ENCODE measurements at regions not wholly inside any gene's neighbourhood (a gene's known extent, or its start where the extent isn't known, plus 50 kb on each side); places are given as distances from the start of the nearest gene placed in this dataset.

DNA sequence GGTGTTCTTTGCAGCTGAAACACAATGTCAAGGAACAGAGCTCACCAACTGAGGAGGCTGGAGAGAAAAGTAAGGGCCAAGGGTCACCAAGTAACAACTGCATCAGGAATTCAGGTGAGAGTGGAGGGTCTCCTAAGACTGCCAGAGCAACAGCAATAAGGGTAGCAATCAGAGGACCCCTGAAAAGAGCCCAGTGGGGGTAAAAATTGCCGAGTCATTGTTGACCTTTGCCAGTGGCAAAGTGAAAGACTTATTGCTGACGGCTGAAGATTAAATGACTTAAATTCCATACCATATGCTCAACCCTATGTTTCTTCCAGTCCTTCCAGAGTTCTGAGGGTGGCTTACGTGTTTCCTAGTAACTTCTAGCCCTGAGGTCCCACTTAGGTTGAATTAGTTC is 51.9 kb upstream of the ARHGAP42 start:
- Mint-ChIP-seq H3K36me3 (ENCODE audit: insufficient read depth, unreplicated experiment) (no peaks in the 10 kb centered on the region), H3K27ac (ENCODE audit: unreplicated experiment) (no peak overlapping the region), H3K9me3 (ENCODE audit: unreplicated experiment) (no peaks in the 10 kb centered on the region), H3K4me1 (ENCODE audit: low read depth, unreplicated experiment) (peaks cover 7% of the 10 kb centered on the region), H3K4me3 (ENCODE audit: unreplicated experiment) (no peak overlapping the region), H3K27me3 (ENCODE audit: insufficient read depth, unreplicated experiment) (no peaks in the 10 kb centered on the region)
- H3K9me3 ChIP-seq = no peaks in the 10 kb centered on the region
- H3K4me3 ChIP-seq (ENCODE audit: low read depth, low read length) = no peak overlapping the region
- no peaks in the 10 kb centered on the region for H3K36me3 ChIP-seq (ENCODE audit: control insufficient read depth, insufficient read depth, low read length)
- DNase-seq = no peak
- no peak for TF ChIP-seq CTCF (IDR thresholded peaks at IDR 0.05; ENCODE audit: insufficient read depth in 1 of 2, low read depth in 1 of 2, low read length in 1 of 2, severe bottlenecking in 1 of 2, unreplicated experiment in 1 of 2)
- no peaks in the 10 kb centered on the region for H3K4me1 ChIP-seq
- BruUV-seq (replicated peaks) = no TSS peak
- ChIA-PET POLR2A (no interaction called here), CTCF (no interaction called here)
- intact Hi-C loops (cut with micrococcal nuclease; ENCODE audit: unreplicated experiment) = no loop called here
- H3K27me3 ChIP-seq (replicated peaks; ENCODE audit: control insufficient read depth, insufficient read depth, low read length) = no peaks in the 10 kb centered on the region

- Histone ChIP-seq H3K36me3 (ENCODE audit: control insufficient read depth, insufficient read depth, low read length) (no peaks in the 10 kb centered on the region), H3K9me3 (no peaks in the 10 kb centered on the region), H3K4me3 (ENCODE audit: low read depth, low read length) (no peak overlapping the region), H3K27me3 (replicated peaks; ENCODE audit: control insufficient read depth, insufficient read depth, low read length) (no peaks in the 10 kb centered on the region), H3K4me1 (no peaks in the 10 kb centered on the region)
- Mint-ChIP-seq H3K36me3 (ENCODE audit: insufficient read depth, unreplicated experiment) (no peaks in the 10 kb centered on the region), H3K4me3 (ENCODE audit: unreplicated experiment) (no peak overlapping the region), H3K27ac (ENCODE audit: unreplicated experiment) (no peak overlapping the region), H3K4me1 (ENCODE audit: low read depth, unreplicated experiment) (peaks cover 7% of the 10 kb centered on the region), H3K27me3 (ENCODE audit: insufficient read depth, unreplicated experiment) (no peaks in the 10 kb centered on the region), H3K9me3 (ENCODE audit: unreplicated experiment) (no peaks in the 10 kb centered on the region)
- intact Hi-C loops (cut with micrococcal nuclease; ENCODE audit: unreplicated experiment) = no loop called here
- TF ChIP-seq CTCF (IDR thresholded peaks at IDR 0.05; ENCODE audit: insufficient read depth in 1 of 2, low read depth in 1 of 2, low read length in 1 of 2, severe bottlenecking in 1 of 2, unreplicated experiment in 1 of 2) = no peak
- ChIA-PET CTCF (no interaction called here), POLR2A (no interaction called here)
- no peak for DNase-seq
- BruUV-seq (replicated peaks) = no TSS peak
Measured at GRCh38 chr11:100636536-100636935, 50.6 kb upstream of the ARHGAP42 start.
